K562 (cell line): ENCODE measurements at regions not wholly inside any gene's neighbourhood (a gene's known extent, or its start where the extent isn't known, plus 50 kb on each side); places are given as distances from the start of the nearest gene placed in this dataset.

ENCODE experiments used
- ATAC-seq: fragments of 200-7000 bp; cut with Tn5 transposase; 3 replicates; pipeline ENCODE4 v1.9.1; 2020; ENCODE audit warnings: moderate library complexity
- BruUV-seq: library from RNA; stranded (reverse); fragments of 400-500 nt; replicated peaks from 2 replicates; lab custom pipeline; 2021; lab: Mats Ljungman, UMichigan
- CTCF ChIA-PET: fragments of 300-600 bp; formaldehyde crosslinking; extraction: SDS; loops from one replicate; lab custom pipeline; 2021; ENCODE audit warnings: low intra/inter-chr PET ratio; lab: Yijun Ruan, JAX
- POLR2A ChIA-PET: fragments of 300-600, 350-650 bp; sonication (Branson Sonifier 250); formaldehyde crosslinking; extraction: SDS; loops from one replicate; lab custom pipeline; 2021; ENCODE audit warnings: antibody characterized with exemption, inconsistent platforms; lab: Yijun Ruan, JAX
- DNase-seq, 4 experiments: peaks; one replicate each; pipeline versions ENCODE4 v3.0.0 to v3.0.0-alpha.2; 2011 to 2018; ENCODE audit warnings: low spot score in 3 of 4, mixed read lengths in 3 of 4; ENCODE audit errors: extremely low read depth in 1 of 4
- FAIRE-seq: peaks from 2 replicates; lab custom pipeline; 2011; peaks lifted over from hg19 to GRCh38; lab: Jason Lieb, UNC
- H2AFZ ChIP-seq: 2 replicates; pipeline ENCODE4 v1.6.0; 2011; ENCODE audit warnings: low read depth, low read length, control low read depth, inconsistent platforms
- H3K27ac ChIP-seq: fragments of 200-600 bp; 3 replicates; pipeline ENCODE4 v1.8.0; 2011; ENCODE audit warnings: low read depth, mild to moderate bottlenecking, control low read depth, inconsistent platforms, low read length, moderate library complexity, mixed read lengths; ENCODE audit errors: extremely low read depth
- H3K27me3 ChIP-seq, 2 experiments: fragments of 300-600 bp in 1 of 2; 2 replicates in 1 of 2; 3 replicates in 1 of 2; pipeline versions ENCODE4 v1.6.0 to v1.8.0; 2011; ENCODE audit warnings: inconsistent platforms in 2 of 2, low read length in 2 of 2, mild to moderate bottlenecking in 1 of 2, mixed read lengths in 1 of 2, moderate library complexity in 1 of 2; ENCODE audit not compliant: control insufficient read depth in 2 of 2, insufficient read depth in 2 of 2
- H3K36me3 ChIP-seq: fragments of 300-600 bp; 3 replicates; pipeline ENCODE4 v1.8.0; 2011; ENCODE audit warnings: mild to moderate bottlenecking, low read length, inconsistent platforms; ENCODE audit not compliant: control insufficient read depth, insufficient read depth
- H3K4me1 ChIP-seq, 2 experiments: fragments of 200-600 bp in 1 of 2; replicated peaks in 1 of 2; 2 replicates in 1 of 2; 3 replicates in 1 of 2; pipeline versions ENCODE4 v1.5.1 to v1.8.0; 2011; ENCODE audit warnings: inconsistent platforms in 2 of 2, low read length in 2 of 2, mild to moderate bottlenecking in 1 of 2, mixed read lengths in 1 of 2, moderate library complexity in 1 of 2; ENCODE audit not compliant: control insufficient read depth in 2 of 2, insufficient read depth in 2 of 2
- H3K4me2 ChIP-seq: 2 replicates; pipeline ENCODE4 v1.6.1; 2011; ENCODE audit warnings: low read length, control low read depth, inconsistent platforms, mixed read lengths; ENCODE audit not compliant: insufficient read depth
- H3K4me3 ChIP-seq: fragments of 200-600 bp; sonication (generic), shearing (Covaris generic); 2 replicates; pipeline ENCODE4 v1.5.1; 2016; ENCODE audit warnings: control low read depth, inconsistent platforms
- H3K79me2 ChIP-seq: fragments of 200-600 bp; 3 replicates; pipeline ENCODE4 v1.8.0; 2011; ENCODE audit warnings: low read length, inconsistent platforms; ENCODE audit not compliant: control insufficient read depth, insufficient read depth
- H3K9ac ChIP-seq, 2 experiments: 2 replicates each; pipeline versions ENCODE4 v1.6.0 to v1.6.1; 2011; ENCODE audit warnings: low read depth in 2 of 2, low read length in 2 of 2, control low read depth in 1 of 2, inconsistent platforms in 1 of 2, mild to moderate bottlenecking in 1 of 2, mixed read lengths in 1 of 2; ENCODE audit not compliant: insufficient read depth in 1 of 2
- H3K9me1 ChIP-seq: one replicate; pipeline ENCODE4 v1.6.0; 2011; ENCODE audit warnings: inconsistent platforms, mild to moderate bottlenecking, low read length, moderate library complexity; ENCODE audit not compliant: control insufficient read depth, insufficient read depth
- H3K9me3 ChIP-seq: replicated peaks from 2 replicates; pipeline ENCODE4 v1.5.1; 2011; ENCODE audit warnings: low read depth, low read length, inconsistent platforms; ENCODE audit not compliant: control insufficient read depth, insufficient read depth
- H4K20me1 ChIP-seq: replicated peaks from 2 replicates; pipeline ENCODE4 v1.6.1; 2011; ENCODE audit warnings: low read length, inconsistent platforms, mixed read lengths; ENCODE audit not compliant: control insufficient read depth, insufficient read depth
- ELK1 ChIP-seq: sonication (generic); formaldehyde crosslinking; IDR thresholded peaks from 2 replicates; pipeline ENCODE4 v1.8.1; 2022; ENCODE audit warnings: missing genetic modification reagents
- ESRRA ChIP-seq: fragments of 450-650 bp; IDR thresholded peaks from 2 replicates; pipeline ENCODE4 v1.6.1; 2014; ENCODE audit warnings: low read depth, mild to moderate bottlenecking, moderate library complexity, borderline replicate concordance
- KDM4B ChIP-seq, 2 experiments: fragments of 450-650 bp in 1 of 2; sonication (generic) in 1 of 2; IDR thresholded peaks; 2 replicates each; pipeline ENCODE4 v1.6.1; 2016 to 2017; ENCODE audit warnings: borderline replicate concordance in 2 of 2, antibody characterized with exemption in 1 of 2, low read depth in 1 of 2, mild to moderate bottlenecking in 1 of 2
- ZBTB2 ChIP-seq: fragments of 450-650 bp; IDR thresholded peaks from 2 replicates; pipeline ENCODE4 v1.6.1; 2016; ENCODE audit warnings: antibody characterized with exemption
- ZNF707 ChIP-seq: fragments of 250-450 bp; sonication (Bioruptor Pico); conservative IDR thresholded peaks from 2 replicates; pipeline ENCODE4 v1.8.0; 2022; ENCODE audit warnings: inconsistent platforms, mild to moderate bottlenecking, moderate library complexity
- WGBS: fragments of 100-300 bp; shearing (Covaris generic); methylation state at CpG from one replicate; pipeline ENCODE4 v1.1.6; 2016; ENCODE audit warnings: low coverage, mixed read lengths; ENCODE audit not compliant: insufficient coverage; ENCODE audit errors: missing lambda C conversion rate; 5-methylcytosine and 5-hydroxymethylcytosine counted together
- in situ Hi-C: fragments of 300-500 bp; cut with MboI; formaldehyde crosslinking; loops from 4 replicates; pipeline ENCODE4 v1.15.0; 2018; ENCODE audit warnings: inconsistent platforms, mixed read lengths
- intact Hi-C: fragments of 100-400 bp; cut with micrococcal nuclease; formaldehyde crosslinking; loops from 2 replicates; pipeline ENCODE4 v1.14.2; 2022

GRCh38 chr7:106443156-106443555, 158.4 kb upstream of the NAMPT start:
- no TSS peak for BruUV-seq
- no peaks in the 10 kb centered on the region for H4K20me1 ChIP-seq
- DNase-seq (no peak), FAIRE-seq (no peak)
- H3K4me1 ChIP-seq, result peaks cover 6 to 13% of the 10 kb centered on the region in 2 experiments; a peak in 4 of 5 replicates
- H3K36me3 ChIP-seq, result no peaks in the 10 kb centered on the region
- 38% methylated on average over 4 of the region's 4 CpGs for WGBS
- H3K79me2 ChIP-seq, result no peaks in the 10 kb centered on the region
- in situ Hi-C loops (no loop called here), intact Hi-C loops (no loop called here)
- H3K27me3 ChIP-seq, result no peaks in the 10 kb centered on the region
- 0 out of 2 replicates have a peak, but pooled peaks cover 2% of the 10 kb centered on the region for H3K9me3 ChIP-seq
- no peak overlapping the region for H3K9ac ChIP-seq
- H2AFZ ChIP-seq, result 0 out of 2 replicates have a peak overlapping the region, but pooled peaks have one; percentile 4
- TF ChIP-seq ZNF707 (CRISPR knock-in tag), result no peak
- TF ChIP-seq ELK1 (CRISPR knock-in tag), result no peak
- no peak for TF ChIP-seq KDM4B (IDR thresholded peaks at IDR 0.05; ENCODE audit: borderline replicate concordance in 2 of 2, low read depth in 1 of 2)
- no peak for TF ChIP-seq ZBTB2
- TF ChIP-seq ESRRA, result no peak
- TF ChIP-seq, all 486 proteins: peak for 0
- no peaks in the 10 kb centered on the region for H3K9me1 ChIP-seq
- H3K4me2 ChIP-seq, result no peak overlapping the region
- ChIA-PET CTCF (no interaction called here), POLR2A (no interaction called here)
- H3K27ac ChIP-seq, result no peak overlapping the region
- no peak overlapping the region for H3K4me3 ChIP-seq
- no peak for ATAC-seq
